Activated CD4-positive, alpha-beta T cell treated with anti-CD3 and anti-CD28 coated beads, Interleukin-2, amount 50 U/mL, for 48 hours (primary cell): ENCODE measurements at regions not wholly inside any gene's neighbourhood (a gene's known extent, or its start where the extent isn't known, plus 50 kb on each side); places are given as distances from the start of the nearest gene placed in this dataset.

Experiments
- DNase-seq, 2 experiments: peaks; one replicate each; pipeline ENCODE4 v3.0.0-alpha.2; 2020

DNA sequence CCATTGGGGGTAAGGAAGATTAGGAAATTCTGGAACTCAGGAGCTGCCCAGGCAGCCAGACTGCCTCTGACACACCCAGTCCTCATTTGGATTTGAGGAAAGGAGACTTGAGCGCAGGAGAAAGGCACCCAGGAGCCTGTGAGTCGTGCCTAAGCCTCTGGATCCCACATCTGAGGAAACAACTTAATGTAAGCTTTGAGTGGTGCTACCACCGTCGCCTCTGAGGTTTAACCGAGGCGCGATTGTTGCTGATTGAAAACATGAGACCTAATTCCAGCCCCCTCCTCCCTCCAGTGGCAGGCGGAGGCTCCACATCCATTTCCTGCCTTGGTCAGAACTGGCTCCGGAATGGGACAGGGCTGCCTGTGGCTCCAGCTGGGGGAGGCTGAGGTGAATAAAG, 176.7 kb upstream of the PKDCC start:
- DNase-seq, result no peak

DNA sequence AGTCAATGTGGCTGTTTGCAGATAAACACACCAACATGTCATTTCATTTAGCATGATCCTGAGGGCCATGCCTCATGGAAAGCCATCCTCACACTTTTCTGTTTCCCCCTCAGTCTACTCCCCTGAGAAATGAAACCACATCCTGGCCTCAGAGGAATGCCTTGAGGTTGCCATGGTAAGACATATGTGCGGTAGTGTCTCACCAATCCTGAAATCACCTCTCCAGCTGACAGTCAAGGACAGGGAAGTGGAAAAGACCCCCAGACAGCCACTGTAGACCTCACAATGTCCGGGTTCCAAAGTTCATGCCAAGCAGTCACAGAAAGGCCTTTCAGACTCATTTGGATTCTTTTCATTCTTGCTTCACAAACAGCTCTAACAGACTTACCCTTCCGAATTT, 175.2 kb upstream of the PKDCC start:
- DNase-seq, result no peak

DNA sequence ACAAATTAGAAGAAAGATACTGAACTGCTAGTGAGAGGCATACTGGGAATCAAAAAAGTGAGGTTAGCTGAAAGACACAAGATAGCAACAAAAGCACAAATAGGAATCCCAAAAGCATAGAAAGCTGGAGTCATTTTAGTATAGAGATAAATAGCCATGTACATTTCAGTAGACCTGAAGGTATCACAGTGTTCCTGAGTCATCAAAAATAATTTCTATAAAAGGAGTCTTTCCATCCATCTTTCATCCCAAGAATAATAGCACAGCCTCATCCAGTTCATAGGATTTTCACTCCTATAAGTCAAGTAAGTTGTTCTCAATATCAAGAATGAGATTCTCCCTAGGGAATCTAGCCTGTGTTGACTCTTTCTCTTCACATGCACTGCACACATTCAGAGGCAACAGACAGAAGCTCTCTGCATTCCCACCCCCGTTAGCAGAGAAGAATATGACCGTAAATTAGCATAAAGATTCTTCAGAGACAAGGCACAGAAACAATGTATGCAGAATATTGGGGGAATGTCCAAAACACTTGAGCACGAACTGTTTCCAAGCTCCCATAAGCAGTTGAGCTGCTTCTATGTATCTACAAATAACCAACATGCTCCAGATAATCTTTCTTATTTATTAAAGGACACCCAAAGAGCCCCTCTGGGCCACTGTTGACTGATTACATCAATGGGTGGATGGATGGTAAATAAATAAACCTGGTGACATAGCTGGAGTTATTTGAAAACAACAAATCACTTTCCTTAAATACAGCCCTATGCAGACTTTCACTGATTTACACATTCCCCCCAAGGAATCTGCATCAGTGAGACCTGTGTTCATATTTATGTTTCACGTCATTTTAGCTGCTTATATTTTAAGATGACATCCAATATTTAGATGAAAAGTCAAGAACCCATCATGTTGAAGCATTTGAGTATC, 174.5 kb upstream of the PKDCC start:
- DNase-seq, result no peak

DNA sequence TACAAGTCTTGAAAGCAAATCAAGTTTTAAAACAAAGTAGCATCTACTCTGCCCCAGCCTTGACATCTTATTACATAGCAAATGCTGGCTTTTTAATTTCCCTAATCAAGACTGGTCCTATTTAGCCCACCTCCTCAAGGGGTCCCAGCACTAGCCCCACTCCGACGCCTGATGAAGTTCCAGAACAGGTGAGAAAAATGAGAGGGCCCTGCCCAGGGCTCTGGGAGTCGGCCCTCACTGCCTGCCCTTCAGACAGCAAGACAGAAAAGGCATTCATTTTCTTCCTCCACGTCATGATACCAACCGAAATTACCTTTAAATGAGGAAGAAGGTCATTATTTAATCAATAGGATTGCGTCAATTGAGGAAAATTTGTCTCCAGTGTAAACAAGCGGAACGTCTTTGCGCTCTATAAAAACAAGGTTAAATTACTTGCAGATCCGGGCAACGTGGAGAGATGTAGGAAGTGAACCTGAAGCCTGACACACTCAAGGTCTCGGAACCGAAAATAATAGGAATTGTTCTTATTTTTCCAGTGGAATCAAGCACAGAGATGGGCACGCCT, 170.6 kb upstream of the PKDCC start:
- DNase-seq, result no peak

DNA sequence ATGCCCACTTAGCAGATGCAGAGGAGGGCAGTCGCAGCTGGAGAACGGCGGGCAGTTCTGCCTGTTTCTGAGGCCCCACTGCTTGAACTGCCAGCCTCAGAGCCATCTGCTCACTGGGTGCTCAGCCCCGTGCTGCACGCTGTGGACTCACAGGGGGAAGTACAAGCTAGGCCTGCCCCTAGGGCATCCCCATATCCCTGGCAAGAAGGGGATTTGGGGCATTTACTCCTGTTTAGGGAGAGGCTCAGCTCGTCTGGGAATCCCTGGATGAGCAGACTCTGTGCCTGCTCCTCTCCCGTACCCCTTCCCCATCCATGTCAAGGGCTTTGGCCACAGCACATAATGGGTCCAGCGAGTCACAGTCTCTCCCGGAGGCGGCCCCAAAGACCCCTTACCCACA, 169.8 kb upstream of the PKDCC start:
- no peak for DNase-seq

DNA sequence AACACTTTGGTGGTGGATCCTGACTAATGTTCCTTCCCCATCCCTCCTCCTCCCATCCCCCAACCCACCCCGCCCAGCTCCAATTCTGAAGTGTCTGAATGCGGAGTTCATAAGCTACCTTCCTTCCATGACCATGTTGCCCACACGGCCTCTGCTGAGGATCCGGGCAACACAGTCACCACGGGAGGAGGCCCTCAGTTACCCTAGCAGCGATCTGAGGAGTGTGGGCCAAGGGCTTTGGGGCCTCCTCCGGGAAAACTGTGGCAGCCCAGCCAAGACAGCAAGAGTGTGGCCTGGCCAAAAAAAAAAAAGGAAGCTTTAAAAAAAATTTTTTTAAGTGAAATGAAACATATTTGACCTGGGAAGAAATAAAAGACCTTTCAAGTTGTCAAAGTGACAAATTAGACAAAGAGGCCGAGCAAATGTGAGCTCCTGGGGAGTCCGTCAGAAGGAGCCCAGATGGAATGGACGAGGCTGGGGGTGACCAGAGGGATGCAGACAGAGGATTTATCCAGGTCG, 169.0 kb upstream of the PKDCC start:
- DNase-seq, result no peak

DNA sequence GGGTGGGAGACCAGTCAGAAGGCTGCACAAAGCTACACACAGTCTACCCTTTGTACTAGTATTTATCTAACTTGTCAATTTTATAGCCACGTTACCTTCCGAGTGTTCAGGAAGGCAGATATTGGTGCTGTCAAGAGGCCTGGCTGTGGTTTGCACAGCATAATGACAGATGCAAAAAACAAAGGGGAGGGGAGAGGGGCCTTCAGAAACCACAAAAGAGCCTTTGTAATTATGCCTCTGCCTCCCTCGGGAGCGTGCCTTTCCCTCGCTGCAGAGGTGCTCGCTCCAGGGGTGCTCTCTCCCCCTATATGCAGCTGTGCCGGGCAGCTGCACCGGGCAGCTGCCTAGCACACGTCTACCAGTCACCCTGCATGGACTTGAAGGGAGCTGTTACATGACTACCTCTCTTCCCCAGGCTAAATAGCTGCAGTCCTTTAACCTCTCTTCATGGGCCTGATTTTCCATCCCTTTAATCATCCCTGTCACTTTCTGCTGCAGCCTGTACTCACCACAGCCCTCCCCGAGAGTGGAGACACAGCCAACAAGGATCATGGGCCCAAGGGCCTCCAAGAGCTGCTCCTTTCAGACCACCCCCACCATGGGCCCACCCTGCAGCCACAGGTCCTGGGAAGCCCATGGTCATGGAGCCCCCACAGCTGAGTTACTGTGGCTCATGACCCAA, 168.4 kb upstream of the PKDCC start:
- DNase-seq, result no peak

DNA sequence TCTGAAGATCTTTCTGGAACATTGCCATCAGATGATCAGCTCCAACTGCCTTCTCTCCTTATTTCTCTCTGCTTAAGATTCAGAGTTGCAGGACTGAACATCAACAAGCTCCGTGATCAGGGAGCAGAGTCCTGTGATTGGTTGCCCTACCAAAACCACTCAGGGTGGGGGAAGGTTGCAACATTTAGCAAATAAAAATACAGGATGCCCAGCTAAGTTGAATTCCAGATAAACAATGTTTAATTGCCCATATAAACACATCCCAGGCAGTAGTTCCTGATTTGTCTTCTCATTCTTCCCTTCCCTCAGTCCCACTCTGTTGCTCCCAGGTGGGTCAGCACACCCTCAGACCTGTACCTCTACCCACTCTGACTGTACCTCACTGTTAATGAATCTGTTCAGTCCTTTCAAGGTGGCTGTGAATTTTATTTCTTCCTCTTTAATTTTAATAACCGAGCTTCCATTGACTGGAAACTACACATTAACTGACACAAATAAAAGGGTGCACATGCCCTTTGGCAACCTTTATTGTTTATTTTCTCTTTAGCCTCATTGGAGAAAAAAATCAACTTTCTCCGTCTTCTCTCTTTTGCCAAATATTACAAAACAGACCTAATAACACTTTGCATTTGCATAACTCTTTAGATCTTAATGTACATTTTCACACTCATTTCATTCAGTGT, 167.1 kb upstream of the PKDCC start:
- DNase-seq, result no peak

DNA sequence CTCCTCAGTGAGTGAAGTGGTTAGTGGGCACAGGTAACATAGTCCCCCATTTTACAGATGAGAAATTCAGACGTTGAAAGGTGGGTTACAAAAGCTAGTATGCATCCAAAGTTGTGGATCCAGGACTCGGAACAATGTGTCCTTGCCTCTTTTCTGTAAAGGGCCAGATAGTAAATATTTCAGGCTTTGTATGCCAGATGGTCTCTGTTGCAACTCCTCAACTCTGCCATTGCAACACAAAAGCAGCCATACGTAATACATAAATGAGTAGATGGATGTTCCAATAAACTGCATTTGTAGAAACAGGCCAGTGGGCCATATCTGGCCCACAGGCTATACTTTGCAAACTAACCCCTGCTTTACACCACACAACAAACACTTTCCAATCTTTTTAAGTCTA, 166.6 kb upstream of the PKDCC start:
- no peak for DNase-seq

DNA sequence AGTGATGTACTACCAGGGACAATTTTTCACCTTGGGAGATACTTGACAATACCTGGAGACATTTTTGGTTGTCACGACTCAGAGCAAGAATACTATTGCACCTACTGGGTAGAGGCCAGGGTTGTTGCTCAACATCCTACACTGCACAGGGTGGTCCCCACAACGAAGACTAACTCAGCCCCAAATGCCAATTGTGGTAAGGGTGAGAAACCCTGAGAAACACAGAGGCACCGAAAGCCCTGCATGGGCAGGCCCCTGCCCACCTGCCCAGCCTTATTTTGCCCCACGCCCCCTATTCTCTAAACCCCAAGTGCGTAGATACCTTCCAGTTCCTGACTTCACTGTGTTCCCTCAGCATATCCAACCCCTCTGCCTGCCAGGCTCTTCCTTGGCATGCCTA, 163.1 kb upstream of the PKDCC start:
- DNase-seq, result no peak

DNA sequence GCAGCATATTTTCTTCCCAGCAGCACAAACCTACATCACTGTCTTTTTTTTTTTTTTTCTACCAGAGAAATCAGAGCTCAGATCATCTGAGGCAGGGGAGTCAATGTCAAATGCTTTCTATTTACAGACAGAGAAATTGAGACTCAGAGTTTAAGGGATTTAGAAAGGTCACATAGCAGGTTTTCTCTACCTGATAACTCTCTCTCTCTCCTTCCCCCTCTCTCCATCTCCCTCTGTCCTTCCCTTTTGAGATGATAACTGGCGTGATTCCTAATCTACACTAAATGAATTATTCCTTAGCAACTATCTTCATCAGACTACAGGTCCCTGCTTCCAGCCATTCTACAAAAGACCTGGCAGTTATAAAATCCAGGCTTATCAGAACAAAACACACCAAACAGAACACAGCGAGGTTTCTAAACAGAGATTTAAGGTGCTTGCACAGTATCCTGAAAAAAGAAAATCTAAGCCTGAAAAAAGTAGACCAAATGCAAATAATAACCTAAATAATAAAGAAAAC, 161.6 kb upstream of the PKDCC start:
- no peak for DNase-seq

DNA sequence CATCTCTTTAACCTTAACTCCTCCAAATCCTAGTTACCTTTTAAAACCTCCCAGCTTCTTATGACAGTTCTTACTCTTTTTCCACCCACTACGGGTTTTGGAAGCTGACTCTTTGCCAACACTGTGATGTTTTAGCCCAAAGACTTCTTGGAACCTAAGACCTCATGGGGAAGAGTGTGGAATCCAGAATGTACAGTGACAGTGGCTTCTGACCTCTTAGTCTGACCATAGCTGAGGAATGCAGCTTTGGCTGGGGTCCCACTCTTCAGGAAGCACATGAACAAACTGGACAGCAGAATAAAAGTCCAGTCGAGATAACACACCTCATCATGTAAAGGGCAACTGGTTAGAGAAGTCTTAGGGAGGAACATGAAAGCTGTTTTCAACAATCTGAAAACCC, 161.1 kb upstream of the PKDCC start:
- no peak for DNase-seq

DNA sequence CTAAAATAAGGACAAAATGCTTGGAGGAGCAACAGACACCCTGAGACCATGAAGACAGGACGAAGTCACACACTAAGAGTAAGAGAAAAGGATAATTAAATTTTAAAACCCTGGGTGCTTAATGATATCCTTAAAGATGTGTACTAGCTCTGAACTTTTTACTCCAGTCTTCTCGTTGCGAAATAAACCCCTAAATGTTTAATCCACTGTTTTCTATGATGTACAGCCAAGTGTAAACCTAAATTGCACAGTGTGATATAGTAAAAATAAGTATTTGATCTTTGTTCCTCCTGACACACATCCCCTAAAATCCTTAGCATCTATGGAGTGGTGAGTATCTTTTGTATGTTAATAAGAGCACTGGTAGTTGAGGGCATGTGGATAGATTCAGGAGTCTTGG, 157.5 kb upstream of the PKDCC start:
- no peak for DNase-seq

DNA sequence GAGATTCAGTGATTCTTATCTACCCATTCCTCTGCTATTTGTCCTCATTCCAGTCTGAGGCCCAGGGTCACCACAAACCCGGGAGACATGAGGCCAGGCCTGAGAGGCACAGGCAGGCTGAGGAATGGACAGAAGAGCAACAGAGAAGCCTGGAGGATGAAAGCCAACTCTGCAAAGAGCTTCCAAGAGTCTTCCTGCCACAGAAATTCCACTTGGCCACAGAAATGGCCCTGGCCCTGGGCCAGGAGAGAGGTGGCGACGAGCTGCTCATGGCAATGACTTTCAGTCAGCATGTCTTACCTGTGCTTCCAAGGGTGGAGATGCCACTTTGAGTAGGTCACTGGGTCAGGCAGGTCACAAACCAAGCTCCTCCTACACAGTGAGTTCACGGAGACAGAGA, 155.3 kb upstream of the PKDCC start:
- DNase-seq, result no peak

DNA sequence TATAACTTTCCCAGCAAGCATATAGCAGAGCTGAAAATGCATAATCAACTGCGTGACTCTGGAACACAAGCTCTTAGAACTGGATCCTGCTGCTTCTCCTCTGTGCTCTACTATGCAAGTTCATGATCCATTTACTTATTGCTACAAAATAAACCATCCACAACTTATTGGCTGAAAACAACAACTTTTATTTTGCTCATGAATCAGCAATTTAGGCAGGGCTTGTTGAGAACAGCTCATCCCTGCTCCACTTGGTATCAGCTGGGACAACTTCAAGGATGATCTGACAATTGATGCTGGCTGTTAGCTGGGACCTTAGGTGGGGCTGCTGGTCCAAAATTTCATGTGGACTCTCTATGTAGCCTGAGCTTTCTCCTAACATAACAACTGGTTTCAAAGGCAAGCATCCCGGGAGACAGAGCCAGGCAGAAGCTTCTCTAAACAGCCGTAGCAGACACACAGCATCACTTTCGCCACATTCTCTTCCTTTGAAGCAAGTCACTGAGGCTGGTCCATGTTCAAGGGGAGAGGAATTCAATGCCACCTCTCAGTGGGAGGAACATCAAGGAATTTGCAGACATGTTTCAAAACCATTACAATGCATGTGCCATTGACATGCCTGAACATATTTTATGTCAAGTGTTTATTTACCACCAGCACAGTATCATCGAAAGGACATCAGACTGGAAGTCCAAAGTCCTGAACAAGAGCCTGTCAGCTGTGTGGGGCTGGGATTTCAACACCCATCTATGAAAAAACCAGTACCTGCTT, 153.1 kb upstream of the PKDCC start:
- DNase-seq, result no peak

DNA sequence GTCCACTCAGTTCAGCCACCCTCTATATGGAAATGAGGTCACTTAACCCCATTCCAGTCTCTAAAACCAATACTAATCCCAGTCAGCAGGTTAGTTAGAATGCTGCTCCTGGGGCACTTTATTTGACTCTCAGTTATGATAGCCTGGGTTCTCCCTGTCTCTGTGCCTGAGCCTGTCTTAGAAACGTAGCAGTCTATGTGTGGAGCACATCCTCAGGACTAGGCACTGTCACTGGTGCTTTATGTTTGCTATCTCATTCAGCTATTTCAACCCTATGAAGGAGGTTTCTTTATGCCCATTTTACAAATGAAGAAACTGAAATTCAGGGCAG, 152.5 kb upstream of the PKDCC start:
- no peak for DNase-seq

DNA sequence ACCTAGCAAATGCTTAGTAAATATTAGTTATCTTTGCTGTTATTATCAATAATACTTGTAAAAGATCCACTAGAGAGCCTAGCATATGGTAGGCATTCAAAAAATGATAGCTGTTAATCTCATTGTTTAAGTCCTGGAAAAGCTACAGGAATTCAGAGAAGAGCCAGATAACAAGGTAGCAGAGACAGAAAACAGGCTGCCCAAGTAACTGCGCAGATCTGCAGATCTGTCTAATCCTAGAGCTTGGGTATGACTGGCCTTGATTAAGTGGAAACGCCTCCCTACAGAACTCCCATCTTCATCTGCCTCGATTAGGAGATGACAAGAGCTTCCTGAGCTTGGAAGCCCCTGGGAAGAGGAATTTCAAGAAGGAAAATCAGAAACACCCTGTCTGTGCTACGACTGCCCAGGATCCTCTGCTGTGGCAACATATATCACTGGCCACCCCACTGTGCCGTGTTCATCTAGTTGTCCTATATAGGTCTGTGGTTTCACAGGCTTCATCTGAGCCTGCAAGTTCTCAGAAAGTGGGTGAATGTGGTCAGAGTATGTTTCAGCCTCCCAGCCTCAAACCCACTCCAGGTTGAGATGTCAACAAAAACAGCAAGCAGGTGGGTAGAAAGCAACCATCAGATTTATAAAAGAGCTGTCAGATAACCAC, 151.5 kb upstream of the PKDCC start:
- peak in 1 of 2 experiments; percentile 16 for DNase-seq

DNA sequence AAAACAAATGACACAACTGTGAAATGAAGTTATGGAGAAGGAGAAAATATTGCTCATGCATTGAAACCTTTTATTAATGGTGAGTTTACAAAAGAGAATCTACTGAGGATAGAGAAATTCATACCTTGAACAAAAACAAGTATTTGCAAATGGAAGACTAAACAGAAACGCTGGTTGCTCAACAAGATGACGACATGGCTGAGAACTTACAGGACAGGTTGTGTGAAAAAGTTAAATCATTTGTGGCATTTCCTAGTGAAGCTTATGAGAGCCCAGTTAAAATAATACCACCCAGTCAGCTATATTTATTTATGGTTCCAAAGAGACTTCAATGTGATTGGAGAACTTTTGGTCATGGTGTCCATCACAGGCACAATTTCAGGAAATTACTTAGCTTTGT, 148.6 kb upstream of the PKDCC start:
- no peak for DNase-seq

DNA sequence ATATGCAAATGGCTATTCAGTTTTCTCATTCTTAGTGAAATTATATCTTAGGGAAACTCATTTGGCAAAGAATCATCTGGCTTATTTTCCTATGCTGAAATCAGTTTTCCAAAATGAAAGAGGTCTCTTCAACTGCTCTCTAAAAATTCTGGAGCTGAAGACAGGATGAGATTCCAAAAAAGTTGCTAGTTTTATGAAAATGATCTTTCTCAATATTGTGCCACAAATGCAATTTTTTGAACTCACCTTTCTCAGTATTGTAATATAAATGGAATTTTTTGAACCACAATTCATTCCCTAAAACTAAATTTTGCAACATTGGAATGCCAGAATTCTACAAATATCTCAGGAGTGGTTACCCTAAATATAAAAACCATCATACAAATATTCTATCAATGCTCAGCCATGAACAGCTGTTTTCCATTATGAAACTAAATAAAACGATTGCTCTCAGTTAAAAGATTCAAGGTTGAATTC, 147.7 kb upstream of the PKDCC start:
- DNase-seq, result no peak

DNA sequence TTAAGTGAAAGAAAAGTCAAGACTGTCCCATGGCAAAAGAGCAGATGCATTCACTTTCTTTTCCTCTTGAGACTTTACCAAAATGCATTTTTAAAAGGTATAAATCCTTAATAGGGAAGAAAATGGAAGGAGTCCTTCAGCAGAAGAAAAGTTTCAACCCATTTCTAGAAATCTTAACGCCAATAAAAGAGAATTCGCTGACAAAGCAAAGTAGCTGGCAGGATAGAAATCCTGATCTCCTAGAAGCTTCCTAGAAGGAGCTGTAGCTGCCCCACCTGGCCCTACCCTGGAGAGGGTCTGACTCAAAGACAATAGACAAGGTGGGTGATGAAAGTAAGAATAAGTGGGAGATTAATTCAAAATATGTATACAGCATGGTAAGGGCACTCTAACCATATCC, 144.9 kb upstream of the PKDCC start:
- DNase-seq, result no peak

DNA sequence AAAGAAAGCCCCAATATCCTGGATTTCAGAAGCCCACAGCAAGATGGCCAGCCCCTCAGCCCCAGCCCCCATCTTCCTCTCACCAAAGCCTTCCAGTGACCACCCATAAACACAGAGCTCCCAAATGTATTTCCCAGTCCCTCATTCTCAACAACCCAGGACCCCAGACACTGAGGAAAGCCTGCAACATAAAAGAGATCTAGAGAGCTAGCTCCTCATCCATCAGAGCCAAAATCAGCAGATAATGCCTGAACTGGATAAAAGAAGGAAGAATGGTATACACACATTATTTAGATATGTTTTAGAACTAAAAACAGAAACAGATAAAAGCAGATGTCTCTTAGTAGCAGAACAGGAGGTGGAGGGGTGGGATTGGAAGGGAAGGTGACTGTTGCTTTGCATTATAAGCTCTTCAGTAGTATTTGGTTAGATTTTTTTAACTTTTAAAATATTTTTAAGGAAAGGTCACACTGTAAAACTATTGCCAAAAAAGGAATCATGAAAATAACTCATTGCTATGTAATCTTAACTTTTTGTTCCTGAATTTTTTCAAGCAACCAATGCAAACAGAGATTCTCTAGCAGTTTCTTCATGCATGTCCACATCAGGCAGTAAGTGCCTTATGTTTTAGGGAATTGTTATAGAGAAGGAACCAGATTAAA, 144.2 kb upstream of the PKDCC start:
- no peak for DNase-seq
